Stimulated activated CD4-positive, alpha-beta T cell treated with anti-CD3 and anti-CD28 coated beads, Interleukin-2, amount 100 ng/mL, for 48 hours (primary cell): ENCODE measurements at regions not wholly inside any gene's neighbourhood (a gene's known extent, or its start where the extent isn't known, plus 50 kb on each side); places are given as distances from the start of the nearest gene placed in this dataset.

Experiments used
- DNase-seq, 2 donors: peaks; one replicate each; pipeline ENCODE4 v3.0.0-alpha.2; 2020

GRCh38 chr20:10771435-10772140, 97.8 kb upstream of the JAG1 start:
- DNase-seq, result no peak

GRCh38 chr20:10774357-10774943, 100.7 kb upstream of the JAG1 start:
- DNase-seq, result no peak

- DNase-seq, result no peak
Measured at GRCh38 chr20:10777710-10778109, 103.9 kb upstream of the JAG1 start.

GRCh38 chr20:10779911-10780310, 106.1 kb upstream of the JAG1 start:
- no peak for DNase-seq

- no peak for DNase-seq
Measured at GRCh38 chr20:10780901-10781300, 107.1 kb upstream of the JAG1 start.

- DNase-seq, result no peak
Measured at GRCh38 chr20:10781526-10781925, 107.7 kb upstream of the JAG1 start.

GRCh38 chr20:10783707-10784553, 110.1 kb upstream of the JAG1 start:
- DNase-seq, result no peak

- DNase-seq, result no peak
Measured at GRCh38 chr20:10784554-10785183, 110.9 kb upstream of the JAG1 start.

GRCh38 chr20:10786678-10787077, 112.9 kb upstream of the JAG1 start:
- no peak for DNase-seq

- no peak for DNase-seq
Measured at GRCh38 chr20:10788055-10788454, 114.3 kb upstream of the JAG1 start.

- DNase-seq, result no peak
Measured at GRCh38 chr20:10788877-10789276, 115.1 kb upstream of the JAG1 start.

- no peak for DNase-seq
Measured at GRCh38 chr20:10789386-10789785, 115.6 kb upstream of the JAG1 start.

- no peak for DNase-seq
Measured at GRCh38 chr20:10790013-10790412, 116.2 kb upstream of the JAG1 start.

- DNase-seq, result no peak
Measured at GRCh38 chr20:10792291-10792690, 118.5 kb upstream of the JAG1 start.

GRCh38 chr20:10793766-10794165, 120.0 kb upstream of the JAG1 start:
- DNase-seq, result no peak

GRCh38 chr20:10794765-10795164, 121.0 kb upstream of the JAG1 start:
- no peak for DNase-seq

- DNase-seq, result no peak
Measured at GRCh38 chr20:10795286-10796026, 121.7 kb upstream of the JAG1 start.

- no peak for DNase-seq
Measured at GRCh38 chr20:10798811-10799210, 125.0 kb upstream of the JAG1 start.

GRCh38 chr20:10799735-10800134, 125.9 kb upstream of the JAG1 start:
- no peak for DNase-seq

GRCh38 chr20:10800288-10800687, 126.5 kb upstream of the JAG1 start:
- no peak for DNase-seq

GRCh38 chr20:10802236-10802635, 128.4 kb upstream of the JAG1 start:
- DNase-seq, result no peak

GRCh38 chr20:10805764-10806163, 132.0 kb upstream of the JAG1 start:
- DNase-seq, result no peak

- no peak for DNase-seq
Measured at GRCh38 chr20:10806539-10806938, 132.7 kb upstream of the JAG1 start.
